Adrenal gland (tissue), 5 donors: ENCODE measurements at regions not wholly inside any gene's neighbourhood (a gene's known extent, or its start where the extent isn't known, plus 50 kb on each side); places are given as distances from the start of the nearest gene placed in this dataset.

ENCODE experiments used
- POLR2A ChIP-seq, 2 donors: fragments of 450-650 bp; IDR thresholded peaks; one replicate each; pipeline ENCODE4 v1.6.1; 2017; ENCODE audit warnings: antibody characterized with exemption in 2 of 2, mild to moderate bottlenecking in 2 of 2, moderate library complexity in 1 of 2
- TF ChIP-seq, protein P1 (sequence below), 6 experiments: fragments of 450-650 bp in 4 of 6; fragments of 200-600 bp in 2 of 6; sonication (generic) in 1 of 6; IDR thresholded peaks; 1 replicate in 5 of 6; 2 replicates in 1 of 6; pipeline versions ENCODE4 v1.5.1 to v1.8.0; 2016 to 2021; ENCODE audit warnings: antibody characterized with exemption in 6 of 6, mild to moderate bottlenecking in 2 of 6, moderate library complexity in 1 of 6
- donor health status: DM: no; HTN: no; CAD: no.

DNA sequence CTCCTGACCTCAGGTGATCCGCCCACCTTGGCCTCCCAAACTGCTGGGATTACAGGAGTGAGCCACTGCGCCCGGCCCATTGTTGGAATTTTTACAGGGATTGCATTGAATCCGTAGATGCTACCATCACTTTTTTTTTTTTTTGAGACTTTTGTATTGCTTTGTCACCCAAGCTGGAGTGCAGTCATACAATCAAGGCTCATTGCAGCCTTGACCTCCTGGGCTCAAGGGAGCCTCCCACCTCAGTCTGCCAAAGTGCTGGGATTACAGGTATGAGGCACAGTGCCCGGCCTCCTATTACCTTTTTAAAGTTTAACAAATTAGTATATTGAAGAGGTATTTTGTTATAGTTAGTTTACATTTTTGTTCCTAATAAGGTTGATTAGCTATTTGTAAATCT lies 62.2 kb upstream of the SLC45A1 start:
- TF ChIP-seq, protein P1, sequence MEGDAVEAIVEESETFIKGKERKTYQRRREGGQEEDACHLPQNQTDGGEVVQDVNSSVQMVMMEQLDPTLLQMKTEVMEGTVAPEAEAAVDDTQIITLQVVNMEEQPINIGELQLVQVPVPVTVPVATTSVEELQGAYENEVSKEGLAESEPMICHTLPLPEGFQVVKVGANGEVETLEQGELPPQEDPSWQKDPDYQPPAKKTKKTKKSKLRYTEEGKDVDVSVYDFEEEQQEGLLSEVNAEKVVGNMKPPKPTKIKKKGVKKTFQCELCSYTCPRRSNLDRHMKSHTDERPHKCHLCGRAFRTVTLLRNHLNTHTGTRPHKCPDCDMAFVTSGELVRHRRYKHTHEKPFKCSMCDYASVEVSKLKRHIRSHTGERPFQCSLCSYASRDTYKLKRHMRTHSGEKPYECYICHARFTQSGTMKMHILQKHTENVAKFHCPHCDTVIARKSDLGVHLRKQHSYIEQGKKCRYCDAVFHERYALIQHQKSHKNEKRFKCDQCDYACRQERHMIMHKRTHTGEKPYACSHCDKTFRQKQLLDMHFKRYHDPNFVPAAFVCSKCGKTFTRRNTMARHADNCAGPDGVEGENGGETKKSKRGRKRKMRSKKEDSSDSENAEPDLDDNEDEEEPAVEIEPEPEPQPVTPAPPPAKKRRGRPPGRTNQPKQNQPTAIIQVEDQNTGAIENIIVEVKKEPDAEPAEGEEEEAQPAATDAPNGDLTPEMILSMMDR (IDR thresholded peaks at IDR 0.05): no peak
- TF ChIP-seq POLR2A (IDR thresholded peaks at IDR 0.05): no peak
